Cardiac septum (tissue), 1 donor: ENCODE measurements at regions not wholly inside any gene's neighbourhood (a gene's known extent, or its start where the extent isn't known, plus 50 kb on each side); places are given as distances from the start of the nearest gene placed in this dataset.

Source experiments
- DNase-seq: peaks from one replicate; pipeline ENCODE4 v3.0.0-alpha.2; 2020; ENCODE audit warnings: low spot score
- intact Hi-C: fragments of 100-400 bp; cut with DNase I; formaldehyde crosslinking; loops from one replicate; pipeline ENCODE4 v1.14.0; 2022
- donor health status: DM: no; HTN: no; CAD: no.

DNA sequence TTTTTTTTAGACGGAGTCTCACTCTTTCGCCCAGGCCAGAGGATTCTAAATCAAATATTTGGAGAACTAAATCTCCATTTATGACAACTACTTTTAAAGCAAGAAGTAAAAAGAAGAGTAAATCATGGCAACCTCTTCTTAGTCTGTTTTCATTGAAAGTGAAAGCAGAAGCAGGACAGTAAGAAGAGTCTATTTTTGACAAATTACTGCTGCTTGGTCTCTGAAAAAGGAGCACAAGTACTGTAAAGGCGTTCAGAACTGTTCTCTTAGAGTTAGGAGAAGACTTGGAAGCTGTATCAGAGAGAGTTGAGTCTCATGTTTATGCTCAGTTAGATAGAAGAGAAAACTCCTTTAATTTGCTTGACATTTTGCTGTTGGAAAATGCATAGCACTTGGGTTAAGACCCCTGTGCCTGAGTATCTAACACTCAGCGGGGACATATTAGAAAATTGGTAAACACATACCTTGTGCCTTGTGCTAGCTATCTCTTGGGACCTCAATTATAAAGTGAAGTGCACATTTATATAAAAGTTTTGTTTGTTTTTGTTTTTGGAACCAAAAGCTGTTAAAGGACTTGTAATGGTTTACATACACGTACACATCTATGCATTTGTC is 433.0 kb downstream of the ANKRD7 start:
- intact Hi-C loops, result no loop called here
- DNase-seq, result no peak

GRCh38 chr7:118662266-118662665 is 437.8 kb downstream of the ANKRD7 start:
- no peak for DNase-seq
- intact Hi-C loops, result no loop called here

- intact Hi-C loops, result no loop called here
- DNase-seq, result no peak
Observed at GRCh38 chr7:118664498-118664897, 440.0 kb downstream of the ANKRD7 start.

DNA sequence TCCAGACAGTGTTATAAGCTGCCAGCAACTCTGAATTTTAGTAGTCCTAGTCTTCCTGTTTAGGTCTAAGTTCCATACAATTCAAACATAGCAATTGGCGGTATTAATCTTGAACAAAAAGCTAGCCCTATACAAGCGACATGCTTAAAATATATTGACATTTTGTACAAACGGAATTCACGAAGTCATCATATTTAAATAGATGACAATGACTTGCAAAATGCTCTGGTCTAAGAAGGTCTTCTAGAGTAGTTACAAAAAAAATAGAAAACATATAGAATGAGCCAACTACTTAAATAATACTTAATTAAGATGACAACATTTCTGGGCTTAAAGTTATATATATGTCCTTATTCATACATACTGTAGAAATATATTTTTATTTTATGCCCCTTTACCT is 446.6 kb downstream of the ANKRD7 start:
- no peak for DNase-seq
- intact Hi-C loops, result no loop called here

DNA sequence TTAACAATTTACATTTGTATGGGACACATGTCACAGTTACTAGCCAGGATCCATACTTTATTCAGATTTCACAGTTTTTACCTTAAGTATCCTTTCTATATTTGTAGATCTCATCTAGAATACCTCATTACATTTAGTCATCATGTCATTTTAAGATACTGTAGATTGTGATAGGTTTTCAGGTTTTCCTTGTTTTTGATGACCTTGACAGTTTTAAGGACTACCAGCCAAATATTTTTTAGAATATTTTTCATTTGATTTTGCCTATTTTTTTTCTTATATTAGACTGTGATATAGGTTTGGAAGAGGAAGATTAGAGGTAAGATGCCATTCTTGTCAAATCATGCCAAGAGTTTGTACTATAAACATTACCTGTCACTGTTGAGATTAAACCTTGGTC is 460.3 kb downstream of the ANKRD7 start:
- intact Hi-C loops, result no loop called here
- no peak for DNase-seq

DNA sequence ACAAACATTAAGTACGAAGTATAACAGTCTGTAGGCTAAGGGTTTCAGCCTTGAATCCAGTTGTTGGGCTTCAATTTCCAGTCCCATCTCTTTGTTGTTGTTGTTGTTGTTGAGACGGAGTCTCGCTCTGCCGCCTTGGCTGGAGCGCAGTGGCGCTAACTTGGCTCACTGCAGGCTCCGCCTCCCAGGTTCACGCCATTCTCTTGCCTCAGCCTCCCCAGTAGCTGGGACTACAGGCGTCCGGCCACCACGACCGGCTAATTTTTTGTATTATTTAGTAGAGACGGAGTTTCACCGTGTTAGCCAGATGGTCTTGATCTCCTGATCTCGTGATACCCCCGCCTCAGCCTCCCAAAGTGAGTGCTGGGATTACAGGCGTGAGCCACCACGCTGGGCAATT is 464.9 kb downstream of the ANKRD7 start:
- intact Hi-C loops, result no loop called here
- no peak for DNase-seq

GRCh38 chr7:118696879-118697278 is 472.4 kb downstream of the ANKRD7 start:
- intact Hi-C loops, result no loop called here
- DNase-seq, result no peak

DNA sequence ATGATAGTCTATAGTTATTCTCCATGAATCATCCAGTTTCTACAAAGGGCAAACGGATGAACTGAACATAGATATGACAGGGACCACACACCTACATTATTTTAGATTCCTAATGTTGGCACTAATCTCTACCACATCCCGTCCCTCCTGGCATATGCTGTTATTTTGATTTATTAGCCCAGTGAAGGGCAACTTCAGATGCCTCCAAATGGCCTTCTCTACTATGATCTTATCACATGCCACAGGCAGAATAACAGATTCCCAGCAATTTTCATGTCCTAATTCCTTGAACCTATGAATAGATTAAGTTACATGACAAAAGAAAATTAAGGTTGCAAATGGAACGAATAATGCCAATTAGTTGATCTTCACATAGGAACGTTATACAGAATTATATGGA is 474.7 kb downstream of the ANKRD7 start:
- no peak for DNase-seq
- intact Hi-C loops, result no loop called here

DNA sequence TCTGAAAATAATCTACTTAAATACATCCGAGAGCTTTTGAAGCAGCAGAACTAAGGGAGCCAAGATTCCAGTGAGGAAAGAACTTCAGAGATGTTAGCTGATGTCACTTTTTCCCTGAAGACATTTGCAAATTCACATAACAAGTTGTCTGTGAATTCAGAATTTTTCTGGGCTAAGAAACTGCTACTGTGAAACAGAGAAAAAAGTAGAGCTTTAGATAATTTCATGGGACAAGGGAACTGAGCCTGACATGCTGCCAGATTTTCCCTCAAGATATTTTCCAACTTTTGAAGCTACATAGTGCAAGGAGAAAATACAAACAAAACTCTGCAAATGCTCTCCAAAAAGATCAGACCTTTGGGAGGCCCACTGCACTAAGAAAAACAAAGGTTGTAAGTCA is 484.2 kb downstream of the ANKRD7 start:
- intact Hi-C loops, result no loop called here
- DNase-seq, result no peak

GRCh38 chr7:118711688-118712087 is 487.2 kb downstream of the ANKRD7 start:
- intact Hi-C loops, result no loop called here

DNA sequence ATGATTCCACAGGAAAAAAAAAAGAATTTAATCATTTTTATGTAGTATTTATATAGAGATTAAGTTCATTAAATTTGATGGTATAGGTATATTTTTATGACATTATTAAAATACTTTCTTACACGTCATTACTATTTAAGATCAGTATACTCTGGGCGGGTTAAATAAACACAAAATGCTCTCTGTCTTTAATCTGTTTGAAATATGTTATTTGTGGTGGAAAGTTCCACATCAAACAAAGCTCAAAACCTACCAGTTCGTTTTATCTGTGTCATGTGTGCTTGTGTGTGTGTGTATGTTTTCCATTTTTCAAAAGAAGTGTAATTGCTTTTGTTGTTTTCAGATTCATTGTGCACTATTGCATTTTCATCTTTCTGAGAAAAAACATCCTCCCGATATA is 488.5 kb downstream of the ANKRD7 start:
- DNase-seq, result no peak
- intact Hi-C loops, result no loop called here

More at GRCh38 chr7:118711688-118712087, 487.2 kb downstream of the ANKRD7 start:
- DNase-seq, result no peak

- intact Hi-C loops, result no loop called here
- no peak for DNase-seq
Observed at GRCh38 chr7:118720632-118721031, 496.1 kb downstream of the ANKRD7 start.

DNA sequence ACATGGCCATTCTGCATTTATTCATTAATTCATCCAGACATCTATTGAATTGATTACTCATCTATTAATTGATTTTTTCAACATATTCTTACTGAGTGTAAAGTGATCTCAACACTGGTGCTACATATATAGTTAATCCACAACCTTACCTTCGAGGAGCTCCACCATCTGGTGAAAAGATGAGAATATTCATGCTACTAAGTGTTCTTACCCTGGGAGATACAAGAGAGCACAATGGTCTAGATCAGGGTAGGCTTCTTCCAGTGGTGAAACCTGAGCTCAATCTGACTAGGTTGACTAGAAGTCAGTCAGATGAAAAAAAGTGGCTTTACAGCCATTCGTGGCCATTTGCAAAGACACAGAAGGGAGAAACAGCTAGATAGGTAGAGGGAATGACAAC is 507.4 kb downstream of the ANKRD7 start:
- no peak for DNase-seq
- intact Hi-C loops, result no loop called here

GRCh38 chr7:118734541-118734940 is 510.0 kb downstream of the ANKRD7 start:
- intact Hi-C loops, result no loop called here
- DNase-seq, result no peak

GRCh38 chr7:118735441-118735840 is 510.9 kb downstream of the ANKRD7 start:
- no peak for DNase-seq
- intact Hi-C loops, result no loop called here

DNA sequence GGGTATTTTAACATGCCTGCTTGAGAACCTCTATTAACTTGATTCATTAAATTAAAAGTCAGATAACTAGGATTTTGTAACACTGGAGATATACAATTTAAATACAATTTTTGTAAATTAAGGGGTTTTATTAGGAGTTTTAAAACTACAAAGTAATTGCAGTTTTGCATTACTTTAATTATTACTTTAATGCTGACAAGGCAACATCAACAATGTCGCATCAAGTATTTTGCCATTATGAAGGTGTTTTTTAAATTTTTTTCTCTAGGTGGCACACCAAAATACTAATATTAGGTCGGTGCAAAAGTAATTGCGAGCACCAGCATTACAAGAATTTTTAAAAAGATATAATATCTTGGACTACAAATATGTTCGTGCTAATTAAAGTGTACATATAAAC is 513.4 kb downstream of the ANKRD7 start:
- intact Hi-C loops, result no loop called here
- DNase-seq, result no peak

GRCh38 chr7:118745927-118746326 is 521.4 kb downstream of the ANKRD7 start:
- intact Hi-C loops, result no loop called here
- no peak for DNase-seq

- intact Hi-C loops, result no loop called here
- DNase-seq, result no peak
Observed at GRCh38 chr7:118747473-118747872, 523.0 kb downstream of the ANKRD7 start.

- intact Hi-C loops, result no loop called here
- no peak for DNase-seq
Observed at GRCh38 chr7:118753479-118753878, 529.0 kb downstream of the ANKRD7 start.

GRCh38 chr7:118754608-118755007 is 530.1 kb downstream of the ANKRD7 start:
- no peak for DNase-seq
- intact Hi-C loops, result no loop called here

GRCh38 chr7:118755067-118755625 is 530.6 kb downstream of the ANKRD7 start:
- intact Hi-C loops, result no loop called here
- no peak for DNase-seq

- no peak for DNase-seq
- intact Hi-C loops, result no loop called here
Observed at GRCh38 chr7:118757066-118757465, 532.6 kb downstream of the ANKRD7 start.
